ENCODE measurements at regions not wholly inside any gene's neighbourhood (a gene's known extent, or its start where the extent isn't known, plus 50 kb on each side); places are given as distances from the start of the nearest gene placed in this dataset.

GRCh38 chr2:215833531-215834162 lies 179.7 kb downstream of the MREG start (continued):
- TF ChIP-seq UBTF (CRISPR knock-in tag; IDR thresholded peaks at IDR 0.05): peak; percentile 41; the same call in 1 of the 2 replicates
- TF ChIP-seq ZNF276 (CRISPR knock-in tag; IDR thresholded peaks at IDR 0.05; ENCODE audit: low read depth): no peak
- TF ChIP-seq HINFP (CRISPR knock-in tag; IDR thresholded peaks at IDR 0.05; ENCODE audit: low read depth): no peak; the same call in 1 of the 2 replicates
- TF ChIP-seq ZNF552 (CRISPR knock-in tag; IDR thresholded peaks at IDR 0.05; ENCODE audit: borderline replicate concordance): no peak
- peak; percentile 75; the same call in 1 of the 2 replicates for TF ChIP-seq ZMAT3 (CRISPR knock-in tag; conservative IDR thresholded peaks at IDR 0.05)
- TF ChIP-seq ZNF616 (CRISPR knock-in tag; IDR thresholded peaks at IDR 0.05; ENCODE audit: low read depth): no peak
- peak; percentile 88 for TF ChIP-seq MAX (IDR thresholded peaks at IDR 0.05)
- peak; percentile 70; the same call in 1 of the 2 replicates for TF ChIP-seq ZNF878 (CRISPR knock-in tag; IDR thresholded peaks at IDR 0.05)
- peak; percentile 88 for TF ChIP-seq ATF3 (CRISPR knock-in tag; IDR thresholded peaks at IDR 0.05)
- no peak for TF ChIP-seq MAFF (IDR thresholded peaks at IDR 0.05; ENCODE audit: low read depth, low read length)
- peak; percentile 71; the same call in 1 of the 2 replicates for TF ChIP-seq ZNF317 (CRISPR knock-in tag; IDR thresholded peaks at IDR 0.05)
- TF ChIP-seq ZNF30 (CRISPR knock-in tag; IDR thresholded peaks at IDR 0.05): no peak
- peak; percentile 91; the same call in 1 of the 2 replicates for TF ChIP-seq MBD4 (IDR thresholded peaks at IDR 0.05; ENCODE audit: borderline replicate concordance, low read length)
- TF ChIP-seq ZNF235 (CRISPR knock-in tag; IDR thresholded peaks at IDR 0.05; ENCODE audit: borderline replicate concordance): no peak
- no peak for TF ChIP-seq SUZ12 (IDR thresholded peaks at IDR 0.05; ENCODE audit: low read depth, low read length)
- no peak for TF ChIP-seq MYC (CRISPR knock-in tag; IDR thresholded peaks at IDR 0.05; ENCODE audit: borderline replicate concordance)
- TF ChIP-seq GLMP (CRISPR knock-in tag; IDR thresholded peaks at IDR 0.05; ENCODE audit: borderline replicate concordance): no peak
- peak; percentile 69 for TF ChIP-seq ZNF18 (CRISPR knock-in tag; IDR thresholded peaks at IDR 0.05; ENCODE audit: insufficient replicate concordance)

Measured in HepG2 (cell line).